Neural cell (in vitro differentiated cells): ENCODE measurements at regions not wholly inside any gene's neighbourhood (a gene's known extent, or its start where the extent isn't known, plus 50 kb on each side); places are given as distances from the start of the nearest gene placed in this dataset.

Experiments used
- H2AFZ ChIP-seq: fragments of 200-600, 300-800 bp; sonication (generic), shearing (Covaris generic); 2 replicates; pipeline ENCODE4 v1.6.0; 2014; ENCODE audit warnings: low read depth, mild to moderate bottlenecking, antibody characterized with exemption, low read length, moderate library complexity
- H3F3A ChIP-seq: fragments of 200-600 bp; shearing (Covaris generic); 2 replicates; pipeline ENCODE4 v1.6.1; 2016; ENCODE audit warnings: mild to moderate bottlenecking, moderate library complexity, mixed read lengths, antibody characterized with exemption, low read length; ENCODE audit not compliant: insufficient read depth, poor library complexity, severe bottlenecking
- H3K27ac ChIP-seq: fragments of 200-600, 300-800 bp; sonication (generic), shearing (Covaris generic); 2 replicates; pipeline ENCODE4 v1.5.1; 2014; ENCODE audit warnings: mild to moderate bottlenecking, low read length, moderate library complexity
- H3K27me3 ChIP-seq: fragments of 300-800, 200-600 bp; sonication (generic), shearing (Covaris generic); 2 replicates; pipeline ENCODE4 v1.6.0; 2014; ENCODE audit warnings: mild to moderate bottlenecking, low read depth, low read length, moderate library complexity; ENCODE audit not compliant: insufficient read depth
- H3K36me3 ChIP-seq: fragments of 300-800, 200-600 bp; sonication (generic), shearing (Covaris generic); 2 replicates; pipeline ENCODE4 v1.5.1; 2014; ENCODE audit warnings: mild to moderate bottlenecking, antibody characterized with exemption, low read length, moderate library complexity; ENCODE audit not compliant: insufficient read depth
- H3K4me2 ChIP-seq: fragments of 300-800, 200-600 bp; sonication (generic), shearing (Covaris generic); 2 replicates; pipeline ENCODE4 v1.6.0; 2014; ENCODE audit warnings: mild to moderate bottlenecking, low read length
- H3K4me3 ChIP-seq: fragments of 300-800, 200-600 bp; sonication (generic), shearing (Covaris generic); 2 replicates; pipeline ENCODE4 v1.5.1; 2014; ENCODE audit warnings: mild to moderate bottlenecking, low read length, moderate library complexity
- H3K79me2 ChIP-seq: fragments of 200-600 bp; shearing (Covaris generic); replicated peaks from 2 replicates; pipeline ENCODE4 v1.6.0; 2014; ENCODE audit warnings: mild to moderate bottlenecking, low read length, moderate library complexity; ENCODE audit not compliant: insufficient read depth
- H3K9ac ChIP-seq: fragments of 300-800, 200-600 bp; sonication (generic), shearing (Covaris generic); 2 replicates; pipeline ENCODE4 v1.6.1; 2016; ENCODE audit warnings: mild to moderate bottlenecking, low read length, mixed read lengths
- H3K9me2 ChIP-seq: fragments of 200-600 bp; shearing (Covaris generic); 2 replicates; pipeline ENCODE4 v1.6.1; 2016; ENCODE audit warnings: mild to moderate bottlenecking, low read length, mixed read lengths; ENCODE audit not compliant: insufficient read depth
- H3K9me3 ChIP-seq: fragments of 200-600, 300-800 bp; sonication (generic), shearing (Covaris generic); 2 replicates; pipeline ENCODE4 v1.6.1; 2016; ENCODE audit warnings: mild to moderate bottlenecking, mixed run types, low read length, moderate library complexity, mixed read lengths
- H4K20me1 ChIP-seq: fragments of 200-600 bp; shearing (Covaris generic); 2 replicates; pipeline ENCODE4 v1.6.1; 2016; ENCODE audit warnings: mild to moderate bottlenecking, mixed run types; ENCODE audit not compliant: insufficient read depth
- EP300 ChIP-seq: fragments of 450-650 bp; conservative IDR thresholded peaks from 2 replicates; pipeline ENCODE4 v1.6.1; 2014; ENCODE audit warnings: antibody characterized with exemption, mild to moderate bottlenecking, moderate library complexity; ENCODE audit not compliant: poor library complexity, severe bottlenecking
- EZH2 ChIP-seq: fragments of 200-600, 300-800 bp; shearing (Covaris generic), sonication (generic); IDR thresholded peaks from 2 replicates; pipeline ENCODE4 v1.6.1; 2014; ENCODE audit warnings: antibody characterized with exemption, low read length, borderline replicate concordance, mild to moderate bottlenecking; ENCODE audit not compliant: insufficient read depth, poor library complexity, severe bottlenecking
- MXI1 ChIP-seq: fragments of 450-650 bp; conservative IDR thresholded peaks from 2 replicates; pipeline ENCODE4 v1.6.1; 2014; ENCODE audit warnings: antibody characterized with exemption, mild to moderate bottlenecking; ENCODE audit not compliant: poor library complexity, severe bottlenecking
- POLR2AphosphoS5 ChIP-seq: IDR thresholded peaks from 2 replicates; pipeline ENCODE4 v1.6.1; 2012
- RAD21 ChIP-seq: fragments of 450-650 bp; conservative IDR thresholded peaks from 2 replicates; pipeline ENCODE4 v1.6.1; 2014; ENCODE audit warnings: antibody characterized with exemption, mild to moderate bottlenecking, moderate library complexity
- SMC3 ChIP-seq: fragments of 450-650 bp; conservative IDR thresholded peaks from 2 replicates; pipeline ENCODE4 v1.6.1; 2014; ENCODE audit warnings: antibody characterized with exemption, mild to moderate bottlenecking, moderate library complexity; ENCODE audit not compliant: poor library complexity
- TAF1 ChIP-seq: IDR thresholded peaks from 2 replicates; pipeline ENCODE4 v1.6.1; 2012; ENCODE audit warnings: low read depth
- TF ChIP-seq, protein P1 (sequence below): fragments of 450-650 bp; IDR thresholded peaks from 2 replicates; pipeline ENCODE4 v1.5.1; 2014; ENCODE audit warnings: antibody characterized with exemption, mild to moderate bottlenecking, moderate library complexity; ENCODE audit not compliant: poor library complexity, severe bottlenecking
- TF ChIP-seq, protein P2 (sequence below): IDR thresholded peaks from 2 replicates; pipeline ENCODE4 v1.6.1; 2012; ENCODE audit warnings: borderline replicate concordance

DNA sequence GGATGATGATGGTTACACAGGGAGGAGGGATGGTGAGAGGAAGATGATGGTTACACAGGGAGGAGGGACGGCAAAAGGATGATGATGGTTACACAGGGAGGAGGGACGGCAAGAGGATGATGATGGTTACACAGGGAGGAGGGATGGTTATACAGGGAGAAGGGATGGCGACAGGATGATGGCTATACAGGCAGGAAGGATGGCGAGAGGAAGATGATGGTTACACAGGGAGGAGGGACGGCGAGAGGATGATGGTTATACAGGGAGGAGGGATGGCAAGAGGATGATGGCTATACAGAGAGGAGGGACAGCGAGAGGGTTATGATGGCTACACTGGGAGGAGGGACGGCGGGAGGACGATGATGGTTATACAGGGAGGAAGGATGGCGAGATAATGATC is 64.1 kb upstream of the FCN1 start:
- no peak overlapping the region for H3K9ac ChIP-seq
- no peak overlapping the region for H2AFZ ChIP-seq
- no peaks in the 10 kb centered on the region for H3F3A ChIP-seq
- no peaks in the 10 kb centered on the region for H3K27me3 ChIP-seq
- H3K9me2 ChIP-seq: no peaks in the 10 kb centered on the region
- no peaks in the 10 kb centered on the region for H3K9me3 ChIP-seq
- TF ChIP-seq RAD21: no peak
- TF ChIP-seq MXI1: no peak
- no peak overlapping the region for H3K27ac ChIP-seq
- H3K79me2 ChIP-seq: no peaks in the 10 kb centered on the region
- H3K4me3 ChIP-seq: no peak overlapping the region
- no peaks in the 10 kb centered on the region for H4K20me1 ChIP-seq
- no peaks in the 10 kb centered on the region for H3K36me3 ChIP-seq
- no peak overlapping the region for H3K4me2 ChIP-seq

DNA sequence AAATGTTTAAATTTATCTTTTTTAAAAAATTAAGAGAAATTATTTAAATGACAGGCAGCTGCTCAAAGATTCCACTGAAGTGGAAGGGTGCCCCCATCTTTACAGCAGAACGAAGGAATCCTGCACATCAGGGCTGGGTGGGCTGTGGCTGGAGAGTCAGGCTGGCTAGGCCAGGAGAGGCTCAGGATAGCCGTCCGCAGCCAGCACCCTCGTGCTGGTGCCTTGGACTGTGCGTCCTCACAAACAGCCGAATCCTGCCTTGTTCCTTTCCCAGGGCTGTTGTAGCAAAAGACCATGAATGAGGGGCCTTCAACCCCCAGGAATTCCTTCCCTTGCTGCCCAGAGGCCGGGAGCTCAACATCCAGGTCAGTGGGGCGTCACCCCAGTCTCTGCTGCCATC is 64.6 kb upstream of the FCN1 start:
- Histone ChIP-seq H3K9ac (no peak overlapping the region), H3K4me3 (no peak overlapping the region), H3F3A (no peaks in the 10 kb centered on the region), H3K36me3 (no peaks in the 10 kb centered on the region), H3K4me2 (no peak overlapping the region), H3K27ac (no peak overlapping the region), H2AFZ (no peak overlapping the region), H3K9me2 (no peaks in the 10 kb centered on the region), H3K9me3 (no peaks in the 10 kb centered on the region), H3K27me3 (no peaks in the 10 kb centered on the region), H4K20me1 (no peaks in the 10 kb centered on the region), H3K79me2 (no peaks in the 10 kb centered on the region)
- no peak for TF ChIP-seq TAF1
- TF ChIP-seq EZH2: no peak
- no peak for TF ChIP-seq POLR2AphosphoS5
- no peak for TF ChIP-seq SMC3
- TF ChIP-seq, protein P1, sequence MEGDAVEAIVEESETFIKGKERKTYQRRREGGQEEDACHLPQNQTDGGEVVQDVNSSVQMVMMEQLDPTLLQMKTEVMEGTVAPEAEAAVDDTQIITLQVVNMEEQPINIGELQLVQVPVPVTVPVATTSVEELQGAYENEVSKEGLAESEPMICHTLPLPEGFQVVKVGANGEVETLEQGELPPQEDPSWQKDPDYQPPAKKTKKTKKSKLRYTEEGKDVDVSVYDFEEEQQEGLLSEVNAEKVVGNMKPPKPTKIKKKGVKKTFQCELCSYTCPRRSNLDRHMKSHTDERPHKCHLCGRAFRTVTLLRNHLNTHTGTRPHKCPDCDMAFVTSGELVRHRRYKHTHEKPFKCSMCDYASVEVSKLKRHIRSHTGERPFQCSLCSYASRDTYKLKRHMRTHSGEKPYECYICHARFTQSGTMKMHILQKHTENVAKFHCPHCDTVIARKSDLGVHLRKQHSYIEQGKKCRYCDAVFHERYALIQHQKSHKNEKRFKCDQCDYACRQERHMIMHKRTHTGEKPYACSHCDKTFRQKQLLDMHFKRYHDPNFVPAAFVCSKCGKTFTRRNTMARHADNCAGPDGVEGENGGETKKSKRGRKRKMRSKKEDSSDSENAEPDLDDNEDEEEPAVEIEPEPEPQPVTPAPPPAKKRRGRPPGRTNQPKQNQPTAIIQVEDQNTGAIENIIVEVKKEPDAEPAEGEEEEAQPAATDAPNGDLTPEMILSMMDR: no peak
- no peak for TF ChIP-seq EP300

DNA sequence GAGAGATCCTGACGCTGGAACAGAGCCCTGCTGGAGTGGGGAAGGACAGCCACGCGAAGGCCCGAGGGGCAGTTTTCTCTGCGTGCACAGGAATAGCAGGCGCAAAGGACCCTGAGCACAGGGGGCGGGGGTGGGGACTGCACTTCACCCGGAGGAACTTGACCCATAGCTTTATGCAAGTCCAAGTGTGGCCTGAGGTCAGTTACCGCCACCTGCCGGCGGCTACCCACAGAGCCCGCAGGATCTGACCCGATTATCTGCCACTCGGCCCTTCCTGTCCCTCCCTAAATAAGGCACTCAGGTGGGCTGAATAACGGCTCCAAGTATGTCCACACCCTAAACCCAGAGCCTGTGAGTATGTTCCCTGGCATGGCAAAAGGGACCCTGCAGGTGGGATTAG is 65.4 kb upstream of the FCN1 start:
- Histone ChIP-seq H2AFZ (no peak overlapping the region), H3F3A (no peaks in the 10 kb centered on the region), H3K36me3 (no peaks in the 10 kb centered on the region), H3K27me3 (no peaks in the 10 kb centered on the region), H3K9me3 (no peaks in the 10 kb centered on the region), H3K4me3 (no peak overlapping the region), H4K20me1 (no peaks in the 10 kb centered on the region), H3K9me2 (no peaks in the 10 kb centered on the region), H3K79me2 (no peaks in the 10 kb centered on the region), H3K4me2 (no peak overlapping the region), H3K27ac (no peak overlapping the region), H3K9ac (no peak overlapping the region)
- TF ChIP-seq TAF1 (no peak), MXI1 (no peak), EP300 (no peak), EZH2 (no peak), SMC3 (no peak), POLR2AphosphoS5 (no peak), RAD21 (no peak)
- TF ChIP-seq, protein P1: no peak
- TF ChIP-seq, protein P2, sequence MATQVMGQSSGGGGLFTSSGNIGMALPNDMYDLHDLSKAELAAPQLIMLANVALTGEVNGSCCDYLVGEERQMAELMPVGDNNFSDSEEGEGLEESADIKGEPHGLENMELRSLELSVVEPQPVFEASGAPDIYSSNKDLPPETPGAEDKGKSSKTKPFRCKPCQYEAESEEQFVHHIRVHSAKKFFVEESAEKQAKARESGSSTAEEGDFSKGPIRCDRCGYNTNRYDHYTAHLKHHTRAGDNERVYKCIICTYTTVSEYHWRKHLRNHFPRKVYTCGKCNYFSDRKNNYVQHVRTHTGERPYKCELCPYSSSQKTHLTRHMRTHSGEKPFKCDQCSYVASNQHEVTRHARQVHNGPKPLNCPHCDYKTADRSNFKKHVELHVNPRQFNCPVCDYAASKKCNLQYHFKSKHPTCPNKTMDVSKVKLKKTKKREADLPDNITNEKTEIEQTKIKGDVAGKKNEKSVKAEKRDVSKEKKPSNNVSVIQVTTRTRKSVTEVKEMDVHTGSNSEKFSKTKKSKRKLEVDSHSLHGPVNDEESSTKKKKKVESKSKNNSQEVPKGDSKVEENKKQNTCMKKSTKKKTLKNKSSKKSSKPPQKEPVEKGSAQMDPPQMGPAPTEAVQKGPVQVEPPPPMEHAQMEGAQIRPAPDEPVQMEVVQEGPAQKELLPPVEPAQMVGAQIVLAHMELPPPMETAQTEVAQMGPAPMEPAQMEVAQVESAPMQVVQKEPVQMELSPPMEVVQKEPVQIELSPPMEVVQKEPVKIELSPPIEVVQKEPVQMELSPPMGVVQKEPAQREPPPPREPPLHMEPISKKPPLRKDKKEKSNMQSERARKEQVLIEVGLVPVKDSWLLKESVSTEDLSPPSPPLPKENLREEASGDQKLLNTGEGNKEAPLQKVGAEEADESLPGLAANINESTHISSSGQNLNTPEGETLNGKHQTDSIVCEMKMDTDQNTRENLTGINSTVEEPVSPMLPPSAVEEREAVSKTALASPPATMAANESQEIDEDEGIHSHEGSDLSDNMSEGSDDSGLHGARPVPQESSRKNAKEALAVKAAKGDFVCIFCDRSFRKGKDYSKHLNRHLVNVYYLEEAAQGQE: no peak
